AG04449 (cell line): ENCODE measurements at regions not wholly inside any gene's neighbourhood (a gene's known extent, or its start where the extent isn't known, plus 50 kb on each side); places are given as distances from the start of the nearest gene placed in this dataset.

Source experiments
- CTCF ChIA-PET: fragments of 350-600 bp; formaldehyde crosslinking; extraction: SDS; loops from one replicate; lab custom pipeline; 2021; ENCODE audit warnings: antibody characterized with exemption; lab: Yijun Ruan, JAX
- POLR2A ChIA-PET: fragments of 400-600, 350-600 bp; formaldehyde crosslinking; extraction: SDS; loops from one replicate; lab custom pipeline; 2020; ENCODE audit warnings: antibody characterized with exemption, inconsistent platforms; lab: Yijun Ruan, JAX
- DNase-seq: peaks from one replicate; pipeline ENCODE4 v3.0.0-alpha.2; 2010; ENCODE audit warnings: low read depth, low spot score
- H3K4me3 ChIP-seq: 2 replicates; pipeline ENCODE4 v1.5.1; 2011; ENCODE audit warnings: low read depth, mild to moderate bottlenecking, control low read depth, low read length
- CTCF ChIP-seq: IDR thresholded peaks from one replicate; pipeline ENCODE4 v1.5.1; 2011; ENCODE audit warnings: mild to moderate bottlenecking, moderate library complexity, low read length, control low read depth, inconsistent platforms; ENCODE audit not compliant: insufficient read depth; ENCODE audit errors: missing control alignments

GRCh38 chr5:119949426-119949999 lies 320.2 kb downstream of the FAM170A start:
- ChIA-PET CTCF (no interaction called here), POLR2A (no interaction called here)
- no peak overlapping the region for H3K4me3 ChIP-seq
- TF ChIP-seq CTCF, result no peak
- no peak for DNase-seq

- no peak for DNase-seq
- no peak overlapping the region for H3K4me3 ChIP-seq
- TF ChIP-seq CTCF, result no peak
- ChIA-PET POLR2A (no interaction called here), CTCF (no interaction called here)
These were observed 322.1 kb downstream of the FAM170A start for GRCh38 chr5:119951330-119951934.

GRCh38 chr5:119953474-119953873 lies 324.1 kb downstream of the FAM170A start:
- H3K4me3 ChIP-seq, result no peak overlapping the region
- ChIA-PET POLR2A (no interaction called here), CTCF (no interaction called here)
- no peak for TF ChIP-seq CTCF
- no peak for DNase-seq

- no peak for DNase-seq
- H3K4me3 ChIP-seq, result no peak overlapping the region
- ChIA-PET POLR2A (no interaction called here), CTCF (no interaction called here)
- TF ChIP-seq CTCF, result no peak
These were observed 324.7 kb downstream of the FAM170A start for GRCh38 chr5:119954106-119954505.

GRCh38 chr5:119961993-119962392 lies 332.6 kb downstream of the FAM170A start:
- no peak for DNase-seq
- ChIA-PET POLR2A (no interaction called here), CTCF (no interaction called here)
- no peak overlapping the region for H3K4me3 ChIP-seq
- no peak for TF ChIP-seq CTCF

- TF ChIP-seq CTCF, result no peak
- CTCF ChIA-PET, result no interaction called here
- DNase-seq, result no peak
- POLR2A ChIA-PET, result no interaction called here
- no peak overlapping the region for H3K4me3 ChIP-seq
These were observed 336.7 kb downstream of the FAM170A start for GRCh38 chr5:119966028-119966427.
